SHP77 treated with DMSO at 0.1 percent for 48 hours (cell line): ENCODE measurements at regions not wholly inside any gene's neighbourhood (a gene's known extent, or its start where the extent isn't known, plus 50 kb on each side); places are given as distances from the start of the nearest gene placed in this dataset.

Experiments used
- DNase-seq: peaks from one replicate; lab custom pipeline; 2025; lab: John Stamatoyannopoulos, UW

- DNase-seq = no peak
These were observed 82.2 kb downstream of the ZNF608 start for GRCh38 chr5:124664287-124664686.

GRCh38 chr5:124663101-124663506 is 83.3 kb downstream of the ZNF608 start:
- DNase-seq = no peak

DNA sequence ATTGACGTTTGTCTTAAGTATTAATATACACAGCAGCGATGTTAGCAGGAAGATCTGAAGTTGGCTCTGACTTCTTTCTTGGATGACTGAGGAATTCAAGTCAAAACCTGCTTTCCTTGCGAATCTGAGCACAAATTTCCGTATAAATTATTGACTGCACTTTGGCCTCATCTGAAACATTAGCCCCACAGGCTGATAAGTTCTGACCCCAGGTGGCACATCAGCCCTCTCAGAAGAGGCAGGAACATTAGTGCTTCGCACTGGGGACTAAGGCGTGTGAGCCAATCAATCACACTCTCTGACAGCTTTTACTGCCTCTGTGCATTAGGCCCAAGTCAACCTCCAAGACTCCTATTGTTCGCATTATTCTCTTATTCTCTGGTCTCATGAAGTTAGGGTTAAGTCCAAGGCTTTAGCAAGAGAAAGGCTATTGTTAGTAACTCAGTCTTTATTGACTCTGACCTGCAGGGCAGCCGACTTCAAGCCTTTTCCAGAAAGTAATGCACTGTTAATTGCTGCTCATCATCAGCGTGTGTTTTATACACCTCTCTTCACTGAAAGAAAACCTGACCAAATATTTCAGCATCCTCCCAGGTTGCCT is 84.2 kb downstream of the ZNF608 start:
- peak; percentile 73 for DNase-seq

GRCh38 chr5:124661317-124662141 is 84.9 kb downstream of the ZNF608 start:
- peak; percentile 43 for DNase-seq

DNA sequence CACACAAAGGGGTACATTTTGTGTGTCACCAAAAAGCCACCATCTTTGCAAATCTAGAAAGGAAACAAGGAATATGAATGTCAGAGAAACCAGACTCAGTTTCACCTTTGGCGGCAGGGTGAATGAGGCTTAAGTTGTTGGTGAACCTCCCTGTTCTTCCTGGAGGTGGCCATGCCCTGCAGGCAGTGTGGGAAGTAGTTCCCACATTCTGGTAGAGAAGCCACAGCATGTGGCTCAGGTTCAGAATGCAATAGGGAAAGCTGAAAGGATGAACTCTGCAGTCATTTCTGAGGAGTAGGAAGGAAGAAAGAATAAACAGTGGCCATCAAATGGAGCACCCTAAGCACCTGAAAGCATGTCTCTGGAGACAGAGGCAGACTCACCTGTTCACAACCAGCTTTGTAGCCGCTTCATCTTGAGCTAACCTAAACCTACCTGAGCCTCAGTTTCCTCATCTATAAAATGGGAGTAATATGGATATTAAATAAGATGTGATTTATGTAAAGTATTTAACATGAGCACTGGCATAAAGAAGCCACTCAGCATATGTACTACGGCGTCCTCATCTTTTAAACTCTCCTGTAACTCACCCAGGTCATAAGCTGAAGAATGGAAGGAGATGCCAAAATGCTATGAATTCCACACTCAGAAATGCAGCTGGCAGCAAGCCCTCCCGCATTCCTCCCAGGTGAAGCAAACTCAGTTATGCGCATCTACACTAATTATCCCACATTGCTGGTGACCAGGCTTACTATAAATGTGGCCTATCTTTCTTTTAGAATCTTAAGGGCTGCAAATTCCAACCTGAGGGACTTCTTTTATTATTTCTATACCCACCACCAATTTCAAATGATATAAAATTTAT is 86.0 kb downstream of the ZNF608 start:
- DNase-seq = no peak

DNA sequence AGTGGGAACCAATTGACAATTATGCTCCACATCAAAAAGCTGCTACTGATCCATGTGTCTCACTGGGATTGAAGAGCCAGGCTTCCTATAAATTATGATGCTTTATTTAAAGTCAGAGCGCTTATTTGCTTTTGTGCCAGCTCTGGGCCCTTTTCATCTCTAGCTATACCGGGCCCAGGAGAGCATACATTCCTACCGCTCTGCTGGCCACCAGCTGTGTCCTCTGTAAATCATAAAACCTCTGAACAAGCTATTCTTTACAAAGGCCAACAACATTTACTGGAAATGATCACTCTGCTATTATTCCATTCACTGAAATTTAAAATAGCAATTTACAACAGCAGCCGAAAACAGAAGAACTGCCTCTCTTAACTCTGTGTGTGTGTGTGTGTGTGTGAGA is 86.6 kb downstream of the ZNF608 start:
- DNase-seq = peak; percentile 81

- DNase-seq = no peak
These were observed 87.4 kb downstream of the ZNF608 start for GRCh38 chr5:124658867-124659557.

DNA sequence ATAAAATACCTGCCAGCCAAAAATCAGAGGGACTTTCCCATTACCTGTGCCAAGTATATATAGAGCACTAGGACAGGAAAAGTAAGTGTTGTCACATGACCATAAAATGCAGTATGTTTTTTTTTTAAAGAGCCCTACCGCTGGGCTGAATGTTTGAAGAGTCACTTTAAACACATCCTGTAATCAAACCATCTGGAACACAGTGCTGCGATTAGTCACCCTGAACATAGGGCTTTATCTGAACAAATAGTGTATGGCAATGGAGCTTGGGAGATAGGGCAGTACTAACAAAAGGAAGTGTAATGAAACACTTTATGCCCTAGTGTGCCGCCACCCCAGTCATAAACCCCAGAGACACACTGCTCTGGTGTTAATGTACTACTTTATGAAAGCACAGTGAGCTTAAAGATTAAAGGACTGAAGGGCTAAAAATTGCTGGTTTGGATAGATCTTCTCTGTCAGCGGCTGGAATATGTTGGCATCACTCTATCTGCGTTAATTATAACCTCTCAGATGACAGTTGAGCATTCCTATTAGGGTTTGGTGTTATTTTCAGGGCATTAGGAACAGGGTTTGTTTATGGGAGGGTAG is 90.4 kb downstream of the ZNF608 start:
- peak; percentile 96 for DNase-seq

GRCh38 chr5:124655251-124655917 is 91.1 kb downstream of the ZNF608 start:
- DNase-seq = peak; percentile 96

GRCh38 chr5:124654418-124654817 is 92.0 kb downstream of the ZNF608 start:
- peak; percentile 41 for DNase-seq

DNA sequence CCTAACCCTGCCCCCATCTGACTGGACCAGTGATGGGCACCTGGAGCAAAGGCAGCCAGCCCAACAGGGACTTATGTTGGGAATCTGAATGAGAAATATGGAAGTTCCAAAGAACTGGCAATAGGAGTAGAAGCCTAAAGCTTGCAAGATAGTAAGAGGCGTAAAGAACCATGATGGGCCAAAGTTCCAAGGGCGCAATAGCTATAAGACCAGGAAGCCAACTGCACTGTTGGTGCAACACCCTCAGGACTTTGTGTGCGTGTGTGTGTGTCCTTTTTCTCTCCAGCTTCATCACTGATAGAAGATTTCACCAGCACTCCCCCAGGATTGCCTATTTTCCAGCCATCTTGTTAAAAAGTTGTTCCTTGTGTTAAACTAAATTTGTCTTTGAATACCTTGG is 92.8 kb downstream of the ZNF608 start:
- DNase-seq = no peak

GRCh38 chr5:124652892-124653441 is 93.5 kb downstream of the ZNF608 start:
- no peak for DNase-seq

DNA sequence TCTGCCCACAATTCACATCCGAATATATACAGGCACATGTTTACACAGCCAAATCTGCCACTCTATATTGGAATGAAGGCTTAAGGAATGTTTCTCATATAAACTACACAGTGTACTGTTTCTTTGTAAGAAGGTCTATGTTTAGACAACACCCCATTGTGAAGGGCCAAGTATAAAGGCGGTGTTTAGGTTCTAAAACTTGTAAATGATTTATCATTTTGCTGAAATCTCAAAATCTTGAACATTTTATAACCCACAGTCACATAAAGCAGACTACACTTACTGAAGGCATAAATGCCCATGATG is 94.0 kb downstream of the ZNF608 start:
- DNase-seq = no peak

DNA sequence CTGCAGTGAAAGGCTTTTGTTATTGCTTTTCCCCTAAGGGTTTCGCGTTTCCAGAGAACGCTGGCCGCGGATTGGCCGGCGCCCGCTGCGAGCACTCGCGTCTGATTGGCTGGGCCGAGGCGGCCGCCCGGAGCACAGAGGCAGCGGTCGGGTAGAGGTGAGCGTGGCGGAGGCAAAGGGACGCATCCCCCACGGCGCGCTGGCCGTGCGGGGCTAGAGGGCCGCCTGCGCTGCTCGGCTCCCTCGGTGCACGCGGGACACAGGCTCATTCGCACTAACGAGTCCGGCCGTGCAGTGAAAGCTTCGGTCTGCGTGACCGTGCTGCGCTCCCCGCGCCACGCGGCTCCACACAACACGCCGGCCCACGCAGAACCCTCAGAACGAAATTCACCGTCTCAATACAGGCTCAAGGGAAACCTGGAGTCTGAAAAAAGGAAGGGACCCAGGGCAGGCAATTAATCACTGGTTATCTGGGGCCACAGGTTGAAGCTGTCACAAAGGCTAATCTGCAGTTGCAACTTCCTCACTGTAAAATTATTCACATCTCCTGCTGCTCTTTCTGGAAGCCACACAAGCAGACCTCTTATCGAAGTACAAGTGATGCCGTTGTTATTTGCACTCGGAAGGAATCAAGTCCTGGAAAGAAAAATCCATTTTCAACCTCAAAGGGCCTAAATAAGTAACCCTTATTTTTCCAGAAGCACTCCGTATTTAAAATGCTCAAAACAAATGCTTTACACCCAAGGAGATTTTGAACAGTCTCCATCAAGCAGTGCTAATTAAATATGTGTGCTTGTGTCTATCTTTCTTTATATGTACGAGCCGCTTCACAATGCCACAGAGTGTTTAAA is 94.6 kb downstream of the ZNF608 start:
- DNase-seq = no peak

- peak; percentile 55 for DNase-seq
These were observed 95.3 kb downstream of the ZNF608 start for GRCh38 chr5:124650951-124651662.

DNA sequence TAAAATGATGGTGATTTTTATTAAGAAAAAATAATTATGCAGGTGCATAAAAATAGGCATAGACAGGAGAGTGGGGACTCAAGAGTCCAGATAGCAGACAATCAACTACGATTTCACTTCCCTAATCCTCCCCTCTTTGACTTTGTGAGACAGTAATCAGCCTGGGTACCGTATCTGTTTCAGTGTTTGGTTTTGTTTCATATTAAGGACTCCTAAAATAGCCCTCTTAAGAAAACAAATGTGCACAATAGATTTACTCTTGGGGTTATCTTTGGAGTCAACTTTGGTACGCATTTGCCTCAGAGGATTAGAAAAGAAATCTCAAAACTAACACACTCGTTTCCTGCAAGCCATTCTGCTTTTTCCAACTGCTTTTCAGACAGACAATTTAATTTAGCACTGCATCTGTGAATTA is 96.3 kb downstream of the ZNF608 start:
- no peak for DNase-seq

GRCh38 chr5:124649491-124650146 is 96.8 kb downstream of the ZNF608 start:
- peak; percentile 82 for DNase-seq

DNA sequence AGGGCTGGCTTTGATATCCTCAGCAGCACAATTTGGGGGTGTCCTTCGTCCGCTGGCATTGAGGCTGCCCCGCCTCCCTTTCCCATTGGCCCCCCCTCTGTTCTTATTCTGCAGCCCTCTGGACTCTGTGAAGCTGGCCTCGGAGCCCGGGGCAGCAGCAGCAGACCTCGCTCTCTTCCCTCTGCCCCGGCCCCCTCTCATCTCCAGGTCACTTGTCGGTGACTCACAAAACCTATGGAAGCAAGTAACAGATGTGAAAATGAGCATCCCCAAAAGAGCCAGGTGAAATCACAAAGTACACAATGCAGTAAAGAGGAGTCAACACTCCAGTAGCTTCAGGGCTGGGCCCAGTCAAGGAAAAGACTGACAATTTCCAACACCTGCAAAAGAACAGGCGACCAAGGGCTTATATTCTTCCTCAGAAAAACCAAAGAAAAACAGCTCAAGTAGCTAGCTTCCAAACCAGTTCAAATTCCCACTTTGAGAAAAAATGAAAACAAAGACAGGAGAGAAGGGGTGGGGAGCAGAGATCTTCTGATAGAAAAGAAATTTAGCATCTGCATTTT is 97.5 kb downstream of the ZNF608 start:
- peak; percentile 70 for DNase-seq
